IPS-18a (cell line): ENCODE measurements at regions not wholly inside any gene's neighbourhood (a gene's known extent, or its start where the extent isn't known, plus 50 kb on each side); places are given as distances from the start of the nearest gene placed in this dataset.
"Not testable (repeated sequence)": the region's sequence is repeated elsewhere in the genome, so short reads cannot be mapped to it uniquely, and the experiment has no call there.

ENCODE experiments used
- H3K27ac ChIP-seq: one replicate; pipeline ENCODE4 v1.5.1; 2013; ENCODE audit warnings: low read length
- H3K27me3 ChIP-seq: one replicate; pipeline ENCODE4 v1.6.1; 2013; ENCODE audit warnings: mild to moderate bottlenecking, low read length; ENCODE audit not compliant: control insufficient read depth, insufficient read depth
- H3K36me3 ChIP-seq: one replicate; pipeline ENCODE4 v1.6.1; 2013; ENCODE audit warnings: low read depth, low read length; ENCODE audit not compliant: control insufficient read depth
- H3K4me1 ChIP-seq: one replicate; pipeline ENCODE4 v1.6.1; 2013; ENCODE audit warnings: low read depth, low read length; ENCODE audit not compliant: control insufficient read depth
- H3K4me3 ChIP-seq: one replicate; pipeline ENCODE4 v1.5.1; 2013; ENCODE audit warnings: low read length
- H3K9ac ChIP-seq: one replicate; pipeline ENCODE4 v1.6.1; 2013; ENCODE audit warnings: mild to moderate bottlenecking, low read length, moderate library complexity
- H3K9me3 ChIP-seq: one replicate; pipeline ENCODE4 v1.6.1; 2013; ENCODE audit warnings: low read depth, low read length; ENCODE audit not compliant: control insufficient read depth

GRCh38 chr18:8882632-8883408 lies 177.5 kb downstream of the MTCL1 start:
- no peaks in the 10 kb centered on the region for H3K36me3 ChIP-seq
- no peak overlapping the region for H3K4me3 ChIP-seq
- H3K9me3 ChIP-seq: no peaks in the 10 kb centered on the region
- no peaks in the 10 kb centered on the region for H3K27me3 ChIP-seq
- H3K9ac ChIP-seq: no peak overlapping the region
- H3K27ac ChIP-seq: no peak overlapping the region
- peaks cover 4% of the 10 kb centered on the region for H3K4me1 ChIP-seq

GRCh38 chr18:8883409-8883668 lies 178.0 kb downstream of the MTCL1 start:
- H3K9ac ChIP-seq: no peak overlapping the region
- H3K4me1 ChIP-seq: peaks cover 4% of the 10 kb centered on the region
- H3K27ac ChIP-seq: no peak overlapping the region
- no peaks in the 10 kb centered on the region for H3K36me3 ChIP-seq
- H3K27me3 ChIP-seq: no peaks in the 10 kb centered on the region
- no peak overlapping the region for H3K4me3 ChIP-seq
- no peaks in the 10 kb centered on the region for H3K9me3 ChIP-seq

- H3K27ac ChIP-seq, H3K4me3 ChIP-seq, H3K9me3 ChIP-seq, H3K36me3 ChIP-seq, H3K9ac ChIP-seq, H3K27me3 ChIP-seq: not testable (repeated sequence)
- H3K4me1 ChIP-seq: peaks cover 18% of the 10 kb centered on the region
Measured at GRCh38 chr18:8887877-8888276, 182.5 kb downstream of the MTCL1 start.

GRCh38 chr18:8889489-8889888 lies 184.1 kb downstream of the MTCL1 start:
- H3K9me3 ChIP-seq: no peaks in the 10 kb centered on the region
- H3K9ac ChIP-seq: no peak overlapping the region
- peaks cover 18% of the 10 kb centered on the region for H3K4me1 ChIP-seq
- H3K27ac ChIP-seq: no peak overlapping the region
- no peaks in the 10 kb centered on the region for H3K27me3 ChIP-seq
- no peak overlapping the region for H3K4me3 ChIP-seq
- no peaks in the 10 kb centered on the region for H3K36me3 ChIP-seq

GRCh38 chr18:8890503-8890902 lies 185.1 kb downstream of the MTCL1 start:
- Histone ChIP-seq H3K27ac (peak overlapping the region; percentile 82), H3K9ac (peak overlapping the region; percentile 46)

GRCh38 chr18:8890957-8891464 lies 185.7 kb downstream of the MTCL1 start:
- no peaks in the 10 kb centered on the region for H3K36me3 ChIP-seq
- H3K27ac ChIP-seq: peak overlapping the region; percentile 82
- peak overlapping the region; percentile 46 for H3K9ac ChIP-seq
- H3K9me3 ChIP-seq: no peaks in the 10 kb centered on the region
- no peak overlapping the region for H3K4me3 ChIP-seq
- no peaks in the 10 kb centered on the region for H3K27me3 ChIP-seq
- peaks cover 18% of the 10 kb centered on the region for H3K4me1 ChIP-seq

More at GRCh38 chr18:8890503-8890902, 185.1 kb downstream of the MTCL1 start:
- H3K4me3 ChIP-seq, H3K36me3 ChIP-seq, H3K9me3 ChIP-seq, H3K27me3 ChIP-seq: not testable (repeated sequence)
- H3K4me1 ChIP-seq: peaks cover 18% of the 10 kb centered on the region

- H3K4me1 ChIP-seq: peaks cover 18% of the 10 kb centered on the region
- no peak overlapping the region for H3K4me3 ChIP-seq
- H3K9me3 ChIP-seq: no peaks in the 10 kb centered on the region
- no peaks in the 10 kb centered on the region for H3K36me3 ChIP-seq
- H3K9ac ChIP-seq: no peak overlapping the region
- H3K27me3 ChIP-seq: no peaks in the 10 kb centered on the region
- no peak overlapping the region for H3K27ac ChIP-seq
Measured at GRCh38 chr18:8893221-8893620, 187.9 kb downstream of the MTCL1 start.

- H3K9me3 ChIP-seq: no peaks in the 10 kb centered on the region
- peaks cover 18% of the 10 kb centered on the region for H3K4me1 ChIP-seq
- H3K27me3 ChIP-seq: no peaks in the 10 kb centered on the region
- H3K27ac ChIP-seq: no peak overlapping the region
- no peak overlapping the region for H3K4me3 ChIP-seq
- H3K9ac ChIP-seq: no peak overlapping the region
- H3K36me3 ChIP-seq: no peaks in the 10 kb centered on the region
Measured at GRCh38 chr18:8893628-8894231, 188.4 kb downstream of the MTCL1 start.

- Histone ChIP-seq H3K9ac (no peak overlapping the region), H3K4me1 (peaks cover 14% of the 10 kb centered on the region), H3K27ac (no peak overlapping the region), H3K27me3 (no peaks in the 10 kb centered on the region), H3K4me3 (no peak overlapping the region), H3K9me3 (no peaks in the 10 kb centered on the region), H3K36me3 (no peaks in the 10 kb centered on the region)
Measured at GRCh38 chr18:8894823-8895222, 189.5 kb downstream of the MTCL1 start.

- Histone ChIP-seq H3K9me3 (no peaks in the 10 kb centered on the region), H3K9ac (no peak overlapping the region), H3K36me3 (no peaks in the 10 kb centered on the region), H3K27ac (no peak overlapping the region), H3K27me3 (no peaks in the 10 kb centered on the region), H3K4me1 (peaks cover 13% of the 10 kb centered on the region), H3K4me3 (no peak overlapping the region)
Measured at GRCh38 chr18:8895341-8895740, 190.0 kb downstream of the MTCL1 start.

- Histone ChIP-seq H3K27me3 (no peaks in the 10 kb centered on the region), H3K4me1 (peaks cover 11% of the 10 kb centered on the region), H3K36me3 (no peaks in the 10 kb centered on the region), H3K9me3 (no peaks in the 10 kb centered on the region), H3K9ac (no peak overlapping the region), H3K27ac (no peak overlapping the region), H3K4me3 (no peak overlapping the region)
Measured at GRCh38 chr18:8895987-8896619, 190.7 kb downstream of the MTCL1 start.
